Stimulated activated CD4-positive, alpha-beta T cell treated with anti-CD3 and anti-CD28 coated beads, TNF-alpha, amount 100 ng/mL, for 4 hours (primary cell): ENCODE measurements at regions not wholly inside any gene's neighbourhood (a gene's known extent, or its start where the extent isn't known, plus 50 kb on each side); places are given as distances from the start of the nearest gene placed in this dataset.
A peak's percentile ranks its signal among the peaks of the same experiment; 100 is the strongest.

Experiments used
- DNase-seq, 3 experiments: peaks; one replicate each; pipeline ENCODE4 v3.0.0-alpha.2; 2020; ENCODE audit warnings: low read depth in 3 of 3

GRCh38 chr19:30784850-30785457 is 412.8 kb downstream of the ZNF536 start:
- DNase-seq = peak; percentile 18 to 36 (median 34)

- DNase-seq = no peak
These were observed 411.8 kb downstream of the ZNF536 start for GRCh38 chr19:30783936-30784335.

- no peak for DNase-seq
These were observed 411.0 kb downstream of the ZNF536 start for GRCh38 chr19:30783212-30783611.

- DNase-seq = no peak
These were observed 409.3 kb downstream of the ZNF536 start for GRCh38 chr19:30781519-30781918.

DNA sequence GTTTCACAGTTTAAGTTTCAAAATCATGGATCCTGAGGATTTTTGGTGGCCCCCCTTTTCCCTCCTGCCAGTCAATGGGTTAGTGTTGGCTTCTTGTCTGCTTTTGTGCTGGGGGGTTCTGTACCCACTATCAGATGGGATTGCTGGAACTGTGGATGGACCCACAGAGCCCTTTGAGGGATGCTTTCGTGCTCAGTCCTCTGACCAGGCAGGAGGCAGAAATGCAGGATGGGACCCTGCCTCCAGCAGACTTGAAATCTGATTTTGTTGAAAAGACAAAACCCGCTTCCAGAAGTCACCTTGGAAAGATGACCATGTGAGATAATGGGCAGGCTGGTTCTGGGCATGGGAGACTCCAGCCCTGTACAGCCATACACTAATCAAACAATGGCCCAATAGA is 408.9 kb downstream of the ZNF536 start:
- no peak for DNase-seq

GRCh38 chr19:30780456-30780855 is 408.3 kb downstream of the ZNF536 start:
- no peak for DNase-seq

GRCh38 chr19:30780032-30780431 is 407.8 kb downstream of the ZNF536 start:
- no peak for DNase-seq

GRCh38 chr19:30778961-30779715 is 407.0 kb downstream of the ZNF536 start:
- no peak for DNase-seq

DNA sequence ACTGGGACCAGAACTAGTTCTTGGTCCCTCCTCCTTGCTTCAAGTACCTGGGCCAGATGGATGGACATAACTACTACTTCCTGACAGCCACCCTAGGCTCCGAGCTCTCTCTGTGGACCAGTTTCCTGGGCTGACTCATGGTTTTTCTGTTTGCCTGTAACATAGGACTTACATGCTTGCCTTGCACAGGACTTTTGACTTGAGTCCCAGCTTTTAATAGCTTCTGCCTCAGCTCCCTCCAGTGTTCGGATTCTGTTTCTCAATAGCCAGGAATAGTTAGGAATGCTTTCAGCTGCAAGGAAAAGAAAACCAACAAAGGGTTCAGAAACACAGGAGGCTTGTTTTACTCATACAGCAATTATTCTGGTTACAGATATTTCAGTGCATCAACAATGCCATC is 405.9 kb downstream of the ZNF536 start:
- DNase-seq = no peak

- no peak for DNase-seq
These were observed 403.8 kb downstream of the ZNF536 start for GRCh38 chr19:30775956-30776355.

DNA sequence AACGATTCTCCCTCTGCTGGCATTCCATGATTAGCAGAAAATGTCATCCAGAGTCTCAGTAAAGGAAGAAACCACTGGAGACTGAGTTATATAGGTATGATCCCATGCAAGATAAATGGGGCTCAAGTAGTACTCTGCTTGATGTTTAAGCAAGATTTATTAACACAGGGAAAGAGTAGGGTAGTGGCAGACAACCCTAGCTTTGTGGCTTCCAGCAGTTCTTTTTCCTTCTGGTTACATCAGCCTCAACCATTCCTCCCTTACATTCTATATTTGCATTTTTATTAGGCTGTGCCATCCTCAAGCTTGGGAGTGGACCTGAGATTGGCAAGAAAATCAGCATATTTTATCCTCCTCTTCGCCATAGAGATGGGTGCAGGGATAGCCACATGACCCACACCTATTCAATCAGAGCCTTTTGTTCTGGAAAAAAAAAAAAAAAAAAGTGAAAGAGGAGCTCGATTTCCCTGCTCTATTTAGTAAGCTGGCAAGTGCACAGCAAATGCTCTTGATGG is 402.1 kb downstream of the ZNF536 start:
- DNase-seq = no peak

GRCh38 chr19:30762651-30763050 is 390.5 kb downstream of the ZNF536 start:
- DNase-seq = no peak

GRCh38 chr19:30760014-30760413 is 387.8 kb downstream of the ZNF536 start:
- no peak for DNase-seq

DNA sequence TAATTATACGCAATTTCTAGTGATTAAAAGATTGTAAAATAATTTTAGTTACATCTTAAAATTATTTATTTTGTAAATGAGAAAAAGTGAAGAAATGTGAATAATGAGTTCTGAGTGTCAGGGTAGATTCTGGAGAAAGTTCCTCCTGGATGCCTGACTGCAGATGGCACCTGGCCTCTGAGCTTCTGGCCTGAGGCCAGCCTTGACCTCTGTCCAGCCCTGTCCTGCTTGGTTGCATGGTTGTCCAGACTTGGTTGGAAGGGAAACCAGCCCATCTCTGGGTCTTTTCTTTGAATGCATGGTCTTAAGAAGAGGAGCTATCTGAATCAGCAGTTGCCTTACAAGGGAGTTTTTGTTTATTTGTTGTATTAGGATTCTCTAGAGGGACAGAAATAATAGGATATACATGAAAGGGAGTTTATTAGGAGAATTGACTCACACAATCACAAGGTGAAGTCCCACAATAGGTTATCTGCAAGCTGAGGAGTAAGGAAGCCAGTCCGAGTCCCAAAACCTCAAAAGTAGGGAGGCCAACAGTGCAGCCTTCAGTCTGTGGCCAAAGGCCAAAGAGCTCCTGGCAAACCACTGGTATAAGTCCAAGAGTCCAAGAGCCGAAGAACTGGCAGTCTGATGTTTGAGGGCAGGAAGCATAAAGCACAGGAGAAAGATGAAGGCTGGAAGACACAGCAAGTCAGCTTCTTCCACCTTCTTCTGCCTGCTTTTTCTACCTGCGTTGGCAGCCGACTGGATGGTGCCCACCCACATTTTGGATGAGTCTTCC is 385.8 kb downstream of the ZNF536 start:
- DNase-seq = no peak

GRCh38 chr19:30757104-30757836 is 385.1 kb downstream of the ZNF536 start:
- DNase-seq = no peak

DNA sequence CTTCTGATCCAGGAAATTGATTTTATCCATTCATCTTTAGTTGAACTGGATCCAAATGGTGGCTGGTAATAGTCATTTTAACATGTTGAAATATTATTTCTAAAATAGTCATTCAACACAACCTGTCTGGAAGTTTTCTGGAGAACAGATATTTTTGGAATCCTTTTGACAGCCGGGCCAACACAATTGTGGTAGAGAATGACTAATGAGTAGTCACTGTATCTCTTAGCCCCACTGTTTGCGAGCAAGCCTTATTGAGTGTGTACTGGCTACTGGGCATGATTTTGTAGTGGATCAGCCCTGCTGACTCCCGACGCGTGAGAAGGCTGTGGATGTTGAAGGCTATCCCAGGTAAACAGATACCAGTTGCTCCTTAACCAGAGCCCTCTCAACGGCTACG is 383.4 kb downstream of the ZNF536 start:
- DNase-seq = no peak

GRCh38 chr19:30754162-30754561 is 382.0 kb downstream of the ZNF536 start:
- DNase-seq = no peak

- no peak for DNase-seq
These were observed 380.7 kb downstream of the ZNF536 start for GRCh38 chr19:30752876-30753275.

DNA sequence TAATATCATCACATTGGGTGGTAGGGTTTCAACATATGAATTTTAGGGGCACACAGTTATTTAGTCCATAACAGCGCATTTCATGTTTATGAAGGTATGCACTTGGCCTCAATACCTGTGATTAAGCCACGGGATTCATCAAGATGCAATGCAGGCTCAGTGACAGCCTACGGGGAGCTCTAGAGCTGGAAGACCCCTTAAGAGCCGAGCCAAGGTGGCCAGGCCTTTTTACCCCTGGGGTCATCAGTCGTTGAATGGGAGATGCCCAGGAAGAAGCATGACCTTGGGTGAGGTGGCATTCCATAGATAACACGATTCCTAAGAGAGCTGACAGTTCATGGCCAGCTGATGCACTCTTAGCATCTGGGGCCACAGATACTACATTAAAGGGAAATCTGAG is 380.0 kb downstream of the ZNF536 start:
- no peak for DNase-seq

GRCh38 chr19:30745476-30745985 is 373.3 kb downstream of the ZNF536 start:
- no peak for DNase-seq

- no peak for DNase-seq
These were observed 372.7 kb downstream of the ZNF536 start for GRCh38 chr19:30744741-30745475.
